ENCODE measurements at regions not wholly inside any gene's neighbourhood (a gene's known extent, or its start where the extent isn't known, plus 50 kb on each side); places are given as distances from the start of the nearest gene placed in this dataset.
A peak's percentile ranks its signal among the peaks of the same experiment; 100 is the strongest.

DNA sequence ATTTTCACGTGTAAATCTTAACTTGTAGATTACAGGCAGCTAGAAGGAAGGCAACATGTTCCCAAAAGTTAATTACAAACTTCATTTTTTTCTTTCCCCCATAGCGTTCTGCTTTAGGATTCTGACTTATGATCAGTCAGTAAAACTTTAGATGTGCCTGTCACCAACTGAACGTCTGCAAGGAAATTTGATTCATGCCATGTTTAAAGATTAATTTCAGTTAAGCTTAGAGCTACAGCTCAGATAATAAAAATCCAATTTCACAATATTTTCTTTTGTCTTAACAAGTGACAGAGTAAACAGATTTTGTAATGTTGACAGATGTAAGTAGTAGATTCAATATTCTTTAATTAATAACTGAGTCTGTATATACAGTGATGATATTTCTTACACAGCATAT lies 253.1 kb downstream of the NFKBIZ start:
- Mint-ChIP-seq H3K9me3 (peaks cover 6% of the 10 kb centered on the region), H3K4me3 (no peak overlapping the region), H3K36me3 (ENCODE audit: low read depth) (peaks cover 9% of the 10 kb centered on the region), H3K27me3 (ENCODE audit: insufficient read depth) (peaks cover 2% of the 10 kb centered on the region), H3K27ac (no peak overlapping the region), H3K4me1 (ENCODE audit: low read depth) (peaks cover 12% of the 10 kb centered on the region)
- no peak for DNase-seq (ENCODE audit: low spot score)
- intact Hi-C loops (cut with micrococcal nuclease) = no loop called here

- Mint-ChIP-seq H3K9me3 (peaks cover 15% of the 10 kb centered on the region), H3K4me1 (ENCODE audit: low read depth) (peaks cover 12% of the 10 kb centered on the region), H3K4me3 (no peak overlapping the region), H3K27ac (no peak overlapping the region), H3K36me3 (ENCODE audit: low read depth) (peaks cover 8% of the 10 kb centered on the region), H3K27me3 (ENCODE audit: insufficient read depth) (peaks cover 2% of the 10 kb centered on the region)
- intact Hi-C loops (cut with micrococcal nuclease) = no loop called here
- no peak for DNase-seq (ENCODE audit: low spot score)
Observed at GRCh38 chr3:102104033-102104432, 254.7 kb downstream of the NFKBIZ start.

- intact Hi-C loops (cut with micrococcal nuclease) = no loop called here
- H3K36me3 Mint-ChIP-seq (ENCODE audit: low read depth) = peaks cover 9% of the 10 kb centered on the region
- no peak overlapping the region for H3K27ac Mint-ChIP-seq
- peaks cover 18% of the 10 kb centered on the region for H3K9me3 Mint-ChIP-seq
- no peak for DNase-seq (ENCODE audit: low spot score)
- no peak overlapping the region for H3K4me3 Mint-ChIP-seq
- H3K27me3 Mint-ChIP-seq (ENCODE audit: insufficient read depth) = peaks cover 2% of the 10 kb centered on the region
- H3K4me1 Mint-ChIP-seq (ENCODE audit: low read depth) = peaks cover 12% of the 10 kb centered on the region
Observed at GRCh38 chr3:102105193-102105592, 255.9 kb downstream of the NFKBIZ start.

- no peak for DNase-seq (ENCODE audit: low spot score)
- peaks cover 9% of the 10 kb centered on the region for H3K36me3 Mint-ChIP-seq (ENCODE audit: low read depth)
- peak overlapping the region; percentile 5 for H3K4me3 Mint-ChIP-seq
- peak overlapping the region; percentile 30 for H3K27ac Mint-ChIP-seq
- intact Hi-C loops (cut with micrococcal nuclease) = loop anchor here (1.0 kb wide), 2 partner anchors 8 to 13 kb away; no protein-coding TSS in a partner anchor
- peaks cover 2% of the 10 kb centered on the region for H3K27me3 Mint-ChIP-seq (ENCODE audit: insufficient read depth)
- H3K4me1 Mint-ChIP-seq (ENCODE audit: low read depth) = peaks cover 12% of the 10 kb centered on the region
- H3K9me3 Mint-ChIP-seq = peaks cover 21% of the 10 kb centered on the region
Observed at GRCh38 chr3:102106416-102107097, 257.2 kb downstream of the NFKBIZ start.

DNA sequence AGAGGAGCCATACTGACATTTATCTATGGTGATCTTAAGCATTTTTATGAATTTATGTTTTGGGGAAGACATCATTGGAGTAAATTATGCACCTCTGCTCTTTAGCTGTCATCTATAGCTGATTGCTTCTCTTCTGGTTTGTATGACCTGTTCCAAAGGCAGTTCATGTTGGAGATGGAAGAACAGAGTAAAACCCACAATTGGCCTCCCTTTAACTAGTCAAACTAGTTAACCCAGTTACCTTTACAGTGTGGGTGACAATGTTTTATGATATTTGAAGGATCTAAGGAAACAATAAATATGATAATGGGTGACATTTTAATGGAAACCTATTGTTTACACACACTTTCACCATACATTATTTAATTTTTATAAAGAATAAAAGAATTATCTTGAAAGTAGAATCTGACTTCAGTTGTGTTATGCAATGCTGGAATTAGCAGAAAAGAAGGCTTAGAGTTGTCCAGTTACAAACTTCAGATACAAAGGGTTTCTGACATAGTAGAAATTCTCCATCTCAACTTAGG lies 263.5 kb downstream of the NFKBIZ start:
- intact Hi-C loops (cut with micrococcal nuclease) = loop anchor here (5.0 kb wide), 2 partner anchors 190 to 260 kb away; no protein-coding TSS in a partner anchor
- no peak overlapping the region for H3K4me3 Mint-ChIP-seq
- H3K4me1 Mint-ChIP-seq (ENCODE audit: low read depth) = peaks cover 41% of the 10 kb centered on the region
- peaks cover 38% of the 10 kb centered on the region for H3K9me3 Mint-ChIP-seq
- peaks cover 25% of the 10 kb centered on the region for H3K36me3 Mint-ChIP-seq (ENCODE audit: low read depth)
- no peaks in the 10 kb centered on the region for H3K27me3 Mint-ChIP-seq (ENCODE audit: insufficient read depth)
- DNase-seq (ENCODE audit: low spot score) = no peak
- H3K27ac Mint-ChIP-seq = peak overlapping the region; percentile 50

DNA sequence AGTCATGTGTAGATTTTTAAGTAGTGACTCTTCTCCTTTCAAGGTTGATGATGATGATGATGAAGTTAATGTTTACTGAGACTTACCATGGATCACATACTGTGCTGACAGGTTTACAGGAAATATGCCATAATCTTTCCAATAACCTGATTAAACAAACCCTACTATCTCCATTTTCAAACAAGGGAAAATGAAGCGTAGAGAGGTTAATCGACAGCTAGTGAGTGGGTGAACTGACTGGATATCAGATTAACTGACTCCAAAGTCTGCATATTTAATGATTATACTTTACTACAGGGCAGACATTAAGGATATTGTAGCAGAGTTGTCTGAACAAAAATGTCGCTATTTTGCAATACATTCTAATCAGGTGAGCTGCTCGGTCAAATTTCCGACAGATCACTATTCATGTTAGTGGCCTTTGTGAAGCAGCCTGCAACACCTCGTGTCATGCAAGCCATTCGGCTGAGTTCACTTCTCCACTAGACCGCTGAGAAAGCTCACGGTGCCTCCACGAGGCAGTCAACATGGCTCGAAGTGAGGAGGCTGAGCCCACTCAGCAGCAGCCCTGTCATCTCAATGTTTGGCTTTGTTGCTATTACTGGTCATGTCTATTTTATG lies 264.2 kb downstream of the NFKBIZ start:
- H3K36me3 Mint-ChIP-seq (ENCODE audit: low read depth) = peaks cover 25% of the 10 kb centered on the region
- H3K27ac Mint-ChIP-seq = peak overlapping the region; percentile 67
- intact Hi-C loops (cut with micrococcal nuclease) = loop anchor here (1.0 to 5.0 kb wide), 4 partner anchors 7 to 261 kb away; no protein-coding TSS in a partner anchor
- H3K4me1 Mint-ChIP-seq (ENCODE audit: low read depth) = peaks cover 41% of the 10 kb centered on the region
- H3K27me3 Mint-ChIP-seq (ENCODE audit: insufficient read depth) = no peaks in the 10 kb centered on the region
- peaks cover 40% of the 10 kb centered on the region for H3K9me3 Mint-ChIP-seq
- DNase-seq (ENCODE audit: low spot score) = no peak
- peak overlapping the region; percentile 4 for H3K4me3 Mint-ChIP-seq

DNA sequence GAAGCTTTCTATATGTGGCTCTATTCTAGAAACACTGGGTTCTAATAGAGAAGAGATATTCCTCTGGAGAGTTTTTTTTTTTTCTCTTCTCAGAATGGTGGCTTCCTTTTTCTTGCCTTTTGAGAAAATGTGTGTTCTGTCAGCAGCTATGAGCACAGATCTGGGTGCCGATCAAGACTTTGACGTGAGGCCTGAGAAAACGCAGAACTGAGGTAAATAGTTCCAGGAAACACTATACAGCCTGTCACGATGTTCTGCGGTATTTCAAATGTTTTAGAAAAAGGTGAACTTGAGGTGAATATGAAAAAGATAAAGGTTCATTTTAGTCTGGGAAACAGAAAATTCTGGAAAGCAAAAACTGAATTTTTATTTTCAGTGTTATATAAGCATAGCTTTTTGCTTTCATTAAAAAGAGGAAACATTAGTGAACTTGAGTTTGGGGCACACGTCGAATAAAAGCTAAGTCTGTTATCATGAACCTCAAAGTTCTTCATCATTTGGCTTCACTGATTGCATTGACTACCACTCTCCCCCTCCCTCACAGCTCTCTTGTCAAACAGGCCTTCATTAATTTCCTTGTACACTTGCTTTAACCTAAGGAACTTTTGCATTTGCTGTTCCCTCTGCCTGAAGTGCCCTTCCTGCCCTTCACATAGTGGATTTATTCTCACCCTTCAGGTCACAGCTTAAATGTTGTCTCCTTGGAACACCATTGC lies 265.1 kb downstream of the NFKBIZ start:
- no peaks in the 10 kb centered on the region for H3K27me3 Mint-ChIP-seq (ENCODE audit: insufficient read depth)
- DNase-seq (ENCODE audit: low spot score) = peak; percentile 59
- H3K36me3 Mint-ChIP-seq (ENCODE audit: low read depth) = peaks cover 23% of the 10 kb centered on the region
- H3K4me3 Mint-ChIP-seq = peak overlapping the region; percentile 4
- peaks cover 41% of the 10 kb centered on the region for H3K4me1 Mint-ChIP-seq (ENCODE audit: low read depth)
- intact Hi-C loops (cut with micrococcal nuclease) = loop anchor here (1.0 to 5.0 kb wide), 4 partner anchors 8 to 262 kb away; no protein-coding TSS in a partner anchor
- H3K9me3 Mint-ChIP-seq = peaks cover 42% of the 10 kb centered on the region
- peak overlapping the region; percentile 67 for H3K27ac Mint-ChIP-seq

- intact Hi-C loops (cut with micrococcal nuclease) = no loop called here
- H3K4me3 Mint-ChIP-seq = no peak overlapping the region
- peaks cover 67% of the 10 kb centered on the region for H3K9me3 Mint-ChIP-seq
- H3K36me3 Mint-ChIP-seq (ENCODE audit: low read depth) = peaks cover 25% of the 10 kb centered on the region
- H3K27me3 Mint-ChIP-seq (ENCODE audit: insufficient read depth) = no peaks in the 10 kb centered on the region
- DNase-seq (ENCODE audit: low spot score) = no peak
- H3K27ac Mint-ChIP-seq = no peak overlapping the region
- no peaks in the 10 kb centered on the region for H3K4me1 Mint-ChIP-seq (ENCODE audit: low read depth)
Observed at GRCh38 chr3:102122527-102122926, 273.2 kb downstream of the NFKBIZ start.

DNA sequence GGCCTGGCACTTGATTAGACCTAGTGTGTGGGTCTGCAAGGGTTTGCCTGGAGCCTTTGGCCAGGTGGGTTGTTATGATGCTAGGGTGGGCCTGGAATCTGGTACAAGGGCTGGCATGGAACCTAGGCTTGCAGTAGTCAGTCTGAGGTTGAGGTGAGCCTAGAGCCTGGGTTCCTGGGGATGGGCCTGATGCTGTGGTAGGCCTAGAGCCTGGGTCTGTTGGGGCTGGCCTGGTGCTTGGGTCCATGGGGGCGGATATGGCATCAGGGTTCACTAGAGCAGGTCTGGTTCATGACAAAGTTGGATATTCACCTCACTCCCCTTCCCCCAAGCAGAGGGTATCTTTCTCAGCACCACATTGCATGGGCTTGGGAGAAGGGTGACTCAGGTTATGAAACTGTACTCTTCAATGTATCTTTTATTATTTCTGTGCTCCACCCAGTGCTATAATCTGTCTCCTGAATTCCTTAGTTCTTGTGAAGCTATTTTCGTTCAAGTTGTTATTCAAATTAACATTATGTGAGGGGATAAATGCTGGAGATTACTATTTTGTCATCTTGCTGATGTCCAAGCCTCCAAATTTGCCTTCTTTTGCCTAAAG lies 274.4 kb downstream of the NFKBIZ start:
- no peaks in the 10 kb centered on the region for H3K4me1 Mint-ChIP-seq (ENCODE audit: low read depth)
- DNase-seq (ENCODE audit: low spot score) = no peak
- intact Hi-C loops (cut with micrococcal nuclease) = no loop called here
- H3K27me3 Mint-ChIP-seq (ENCODE audit: insufficient read depth) = no peaks in the 10 kb centered on the region
- H3K4me3 Mint-ChIP-seq = no peak overlapping the region
- peaks cover 25% of the 10 kb centered on the region for H3K36me3 Mint-ChIP-seq (ENCODE audit: low read depth)
- peaks cover 62% of the 10 kb centered on the region for H3K9me3 Mint-ChIP-seq
- no peak overlapping the region for H3K27ac Mint-ChIP-seq

GRCh38 chr3:102124282-102124681 lies 275.0 kb downstream of the NFKBIZ start:
- H3K27me3 Mint-ChIP-seq (ENCODE audit: insufficient read depth) = no peaks in the 10 kb centered on the region
- peaks cover 56% of the 10 kb centered on the region for H3K9me3 Mint-ChIP-seq
- DNase-seq (ENCODE audit: low spot score) = no peak
- H3K4me1 Mint-ChIP-seq (ENCODE audit: low read depth) = no peaks in the 10 kb centered on the region
- intact Hi-C loops (cut with micrococcal nuclease) = no loop called here
- H3K4me3 Mint-ChIP-seq = no peak overlapping the region
- no peak overlapping the region for H3K27ac Mint-ChIP-seq
- H3K36me3 Mint-ChIP-seq (ENCODE audit: low read depth) = peaks cover 24% of the 10 kb centered on the region

DNA sequence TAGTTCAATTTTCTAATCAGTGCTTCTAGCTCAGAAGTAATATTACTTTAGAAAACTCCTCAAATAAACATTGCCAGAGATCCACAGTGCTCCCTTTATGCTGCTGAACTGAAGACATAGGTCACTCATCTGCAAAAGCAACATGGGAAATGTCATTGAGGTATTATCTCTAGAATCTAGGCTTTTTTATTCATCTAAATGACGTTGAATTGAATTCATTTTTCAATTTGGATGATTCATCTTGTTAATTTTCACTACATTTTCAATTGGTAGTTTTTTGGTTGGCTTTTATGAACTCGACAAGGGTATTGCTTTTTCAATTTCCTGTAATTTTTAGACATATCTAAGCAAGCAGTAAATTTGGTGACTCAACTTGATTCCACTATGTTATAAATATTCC lies 275.4 kb downstream of the NFKBIZ start:
- peaks cover 2% of the 10 kb centered on the region for H3K4me1 Mint-ChIP-seq (ENCODE audit: low read depth)
- H3K27me3 Mint-ChIP-seq (ENCODE audit: insufficient read depth) = no peaks in the 10 kb centered on the region
- no peak for DNase-seq (ENCODE audit: low spot score)
- intact Hi-C loops (cut with micrococcal nuclease) = no loop called here
- H3K4me3 Mint-ChIP-seq = no peak overlapping the region
- peaks cover 56% of the 10 kb centered on the region for H3K9me3 Mint-ChIP-seq
- peaks cover 24% of the 10 kb centered on the region for H3K36me3 Mint-ChIP-seq (ENCODE audit: low read depth)
- no peak overlapping the region for H3K27ac Mint-ChIP-seq

- DNase-seq (ENCODE audit: low spot score) = no peak
- intact Hi-C loops (cut with micrococcal nuclease) = no loop called here
- Mint-ChIP-seq H3K27ac (no peak overlapping the region), H3K36me3 (ENCODE audit: low read depth) (peaks cover 21% of the 10 kb centered on the region), H3K4me3 (no peak overlapping the region), H3K27me3 (ENCODE audit: insufficient read depth) (no peaks in the 10 kb centered on the region), H3K4me1 (ENCODE audit: low read depth) (peaks cover 9% of the 10 kb centered on the region), H3K9me3 (peaks cover 49% of the 10 kb centered on the region)
Observed at GRCh38 chr3:102125197-102125993, 276.1 kb downstream of the NFKBIZ start.

Data from activated T-helper 1 cell treated with anti-CD3 and anti-CD28 coated beads, Interleukin-12 subunit alpha, Interleukin-12 subunit beta, Interleukin-2, Interleukin-4 antibody, amounts not matched to agents 30 ng/mL and 10 ng/mL and 1 ng/mL, durations not matched to agents 14 hours and 24 hours and 36 hours (primary cell).